Mesenchymal stem cell (in vitro differentiated cells and primary cell): ENCODE measurements at regions not wholly inside any gene's neighbourhood (a gene's known extent, or its start where the extent isn't known, plus 50 kb on each side); places are given as distances from the start of the nearest gene placed in this dataset.

Experiments
- DNase-seq: peaks from one replicate; pipeline ENCODE4 v3.0.0-alpha.2; 2013
- H2AFZ ChIP-seq: one replicate; pipeline ENCODE4 v1.6.1; 2013; ENCODE audit warnings: low read depth, mild to moderate bottlenecking, control low read depth, inconsistent platforms, low read length, moderate library complexity
- H2AK5ac ChIP-seq: 2 replicates; pipeline ENCODE4 v1.6.1; 2013; ENCODE audit warnings: low read length, moderate library complexity, mild to moderate bottlenecking, inconsistent platforms; ENCODE audit not compliant: severe bottlenecking
- H2BK120ac ChIP-seq: one replicate; pipeline ENCODE4 v1.6.1; 2013; ENCODE audit warnings: low read depth, mild to moderate bottlenecking, inconsistent platforms, low read length, moderate library complexity
- H2BK12ac ChIP-seq, 2 experiments: one replicate each; pipeline ENCODE4 v1.6.1; 2013; ENCODE audit warnings: inconsistent platforms in 2 of 2, low read length in 2 of 2, mild to moderate bottlenecking in 2 of 2, moderate library complexity in 2 of 2, control low read depth in 1 of 2
- H2BK15ac ChIP-seq: one replicate; pipeline ENCODE4 v1.6.1; 2013; ENCODE audit warnings: mild to moderate bottlenecking, low read depth, inconsistent platforms; ENCODE audit not compliant: poor library complexity, severe bottlenecking
- H2BK5ac ChIP-seq: 2 replicates; pipeline ENCODE4 v1.6.1; 2013; ENCODE audit warnings: low read depth, mild to moderate bottlenecking, low read length, control low read depth, inconsistent platforms; ENCODE audit not compliant: poor library complexity, severe bottlenecking
- H3K14ac ChIP-seq, 2 experiments: one replicate each; pipeline ENCODE4 v1.6.1; 2013; ENCODE audit warnings: inconsistent platforms in 2 of 2, low read length in 2 of 2, control low read depth in 1 of 2, mild to moderate bottlenecking in 1 of 2, moderate library complexity in 1 of 2
- H3K18ac ChIP-seq, 2 experiments: one replicate each; pipeline ENCODE4 v1.6.1; 2013; ENCODE audit warnings: inconsistent platforms in 2 of 2, low read length in 2 of 2, control low read depth in 1 of 2, low read depth in 1 of 2, mild to moderate bottlenecking in 1 of 2
- H3K23ac ChIP-seq, 2 experiments: one replicate each; pipeline ENCODE4 v1.6.1; 2013; ENCODE audit warnings: inconsistent platforms in 2 of 2, low read length in 2 of 2, mild to moderate bottlenecking in 2 of 2, moderate library complexity in 2 of 2, control low read depth in 1 of 2
- H3K27ac ChIP-seq: 2 replicates; pipeline ENCODE4 v1.5.1; 2013; ENCODE audit warnings: mild to moderate bottlenecking, moderate library complexity, low read length, control low read depth, inconsistent platforms; ENCODE audit not compliant: poor library complexity, severe bottlenecking
- H3K27me3 ChIP-seq, 2 experiments: 2 replicates each; pipeline versions ENCODE4 v1.6.1 to v1.7.0; 2013; ENCODE audit warnings: low read length in 2 of 2, mild to moderate bottlenecking in 2 of 2, moderate library complexity in 2 of 2, control low read depth in 1 of 2, inconsistent platforms in 1 of 2; ENCODE audit not compliant: control insufficient read depth in 1 of 2, insufficient read depth in 1 of 2
- H3K36me3 ChIP-seq, 2 experiments: 2 replicates each; pipeline versions ENCODE4 v1.6.1 to v1.7.0; 2013; ENCODE audit warnings: low read length in 2 of 2, control low read depth in 1 of 2, inconsistent platforms in 1 of 2, low read depth in 1 of 2, mild to moderate bottlenecking in 1 of 2; ENCODE audit not compliant: insufficient read depth in 2 of 2, control insufficient read depth in 1 of 2
- H3K4ac ChIP-seq, 2 experiments: one replicate each; pipeline ENCODE4 v1.6.1; 2013; ENCODE audit warnings: inconsistent platforms in 2 of 2, low read length in 2 of 2, mild to moderate bottlenecking in 2 of 2, moderate library complexity in 2 of 2, control low read depth in 1 of 2, low read depth in 1 of 2
- H3K4me1 ChIP-seq: 2 replicates; pipeline ENCODE4 v1.6.1; 2013; ENCODE audit warnings: low read depth, low read length, control low read depth; ENCODE audit not compliant: control insufficient read depth, insufficient read depth
- H3K4me2 ChIP-seq: 2 replicates; pipeline ENCODE4 v1.6.1; 2013; ENCODE audit warnings: low read length, mild to moderate bottlenecking, inconsistent platforms; ENCODE audit not compliant: poor library complexity, severe bottlenecking
- H3K4me3 ChIP-seq, 2 experiments: 2 replicates each; pipeline versions ENCODE4 v1.5.1 to v1.7.0; 2013; ENCODE audit warnings: low read length in 2 of 2, mild to moderate bottlenecking in 2 of 2, control low read depth in 1 of 2, low read depth in 1 of 2; ENCODE audit not compliant: insufficient read depth in 1 of 2
- H3K79me1 ChIP-seq: replicated peaks from 2 replicates; pipeline ENCODE4 v1.6.1; 2013; ENCODE audit warnings: mild to moderate bottlenecking, control low read depth, low read length, inconsistent platforms; ENCODE audit not compliant: poor library complexity, severe bottlenecking
- H3K9ac ChIP-seq: 2 replicates; pipeline ENCODE4 v1.7.0; 2013; ENCODE audit warnings: mild to moderate bottlenecking, low read length, moderate library complexity
- H3K9me3 ChIP-seq: 2 replicates; pipeline ENCODE4 v1.7.0; 2013; ENCODE audit warnings: mild to moderate bottlenecking, low read length; ENCODE audit not compliant: control insufficient read depth
- H4K8ac ChIP-seq: one replicate; pipeline ENCODE4 v1.6.1; 2013; ENCODE audit warnings: inconsistent platforms, mild to moderate bottlenecking, low read length, moderate library complexity
- H4K91ac ChIP-seq: one replicate; pipeline ENCODE4 v1.6.1; 2013; ENCODE audit warnings: mild to moderate bottlenecking, low read length, inconsistent platforms
- WGBS: methylation state at CpG from one replicate; pipeline ENCODE4 v1.1.7; 2013; ENCODE audit warnings: mixed read lengths; 5-methylcytosine and 5-hydroxymethylcytosine counted together

GRCh38 chrX:103151799-103152198 is 58.9 kb upstream of the NXF3 start:
- Histone ChIP-seq H3K27ac (peak overlapping the region; percentile 67), H2BK5ac (no peak overlapping the region), H3K27me3 (peaks cover 0 to 16% of the 10 kb centered on the region in 2 experiments), H2AK5ac (no peak overlapping the region), H3K79me1 (no peaks in the 10 kb centered on the region), H3K4me1 (no peaks in the 10 kb centered on the region), H3K14ac (no peak overlapping the region), H3K4me2 (peak overlapping the region; percentile 37), H3K4ac (no peak overlapping the region), H4K8ac (no peak overlapping the region), H4K91ac (no peak overlapping the region), H3K4me3 (peak overlapping the region in 1 of 2 experiments; percentile 10), H3K9ac (peak overlapping the region; percentile 40), H3K36me3 (no peaks in the 10 kb centered on the region), H2BK12ac (no peak overlapping the region), H2AFZ (no peak overlapping the region), H3K18ac (no peak overlapping the region), H2BK15ac (no peak overlapping the region), H3K9me3 (no peaks in the 10 kb centered on the region), H3K23ac (no peak overlapping the region), H2BK120ac (no peak overlapping the region)
- no peak for DNase-seq
- no CpG with 5 or more reads among the region's 3 CpGs for WGBS

- no peaks in the 10 kb centered on the region for H3K79me1 ChIP-seq
- H2AK5ac ChIP-seq: no peak overlapping the region
- no peak overlapping the region for H2BK15ac ChIP-seq
- H4K91ac ChIP-seq: no peak overlapping the region
- H4K8ac ChIP-seq: no peak overlapping the region
- H3K27ac ChIP-seq: no peak overlapping the region
- no peak overlapping the region for H3K4me2 ChIP-seq
- H2AFZ ChIP-seq: no peak overlapping the region
- H3K23ac ChIP-seq: no peak overlapping the region
- DNase-seq: no peak
- H3K27me3 ChIP-seq: peaks cover 0 to 12% of the 10 kb centered on the region in 2 experiments
- H3K9me3 ChIP-seq: no peaks in the 10 kb centered on the region
- H3K36me3 ChIP-seq: no peaks in the 10 kb centered on the region
- H2BK12ac ChIP-seq: no peak overlapping the region
- H3K4ac ChIP-seq: no peak overlapping the region
- no peak overlapping the region for H2BK5ac ChIP-seq
- no peak overlapping the region for H3K18ac ChIP-seq
- H2BK120ac ChIP-seq: no peak overlapping the region
- no peak overlapping the region for H3K4me3 ChIP-seq
- H3K4me1 ChIP-seq: no peaks in the 10 kb centered on the region
- H3K9ac ChIP-seq: no peak overlapping the region
- no peak overlapping the region for H3K14ac ChIP-seq
Measured at GRCh38 chrX:103149652-103150051, 56.7 kb upstream of the NXF3 start.

- Histone ChIP-seq H4K8ac (no peak overlapping the region), H3K9me3 (no peaks in the 10 kb centered on the region), H3K36me3 (no peaks in the 10 kb centered on the region), H3K4me3 (no peak overlapping the region), H3K4me1 (no peaks in the 10 kb centered on the region), H2BK12ac (no peak overlapping the region), H3K27me3 (peaks cover 0 to 19% of the 10 kb centered on the region in 2 experiments), H3K4ac (no peak overlapping the region), H2BK120ac (no peak overlapping the region), H4K91ac (no peak overlapping the region), H2BK5ac (no peak overlapping the region), H3K9ac (no peak overlapping the region), H3K4me2 (no peak overlapping the region), H3K18ac (no peak overlapping the region), H3K23ac (no peak overlapping the region), H2AK5ac (no peak overlapping the region), H2BK15ac (no peak overlapping the region), H3K14ac (no peak overlapping the region), H2AFZ (no peak overlapping the region), H3K79me1 (no peaks in the 10 kb centered on the region), H3K27ac (no peak overlapping the region)
- no CpG with 5 or more reads among the region's 1 CpG for WGBS
- DNase-seq: no peak
Measured at GRCh38 chrX:103148075-103148474, 55.1 kb upstream of the NXF3 start.
